SK-N-SH treated with all-trans-retinoic acid at 6 μM for 48 hours (cell line): ENCODE measurements at regions not wholly inside any gene's neighbourhood (a gene's known extent, or its start where the extent isn't known, plus 50 kb on each side); places are given as distances from the start of the nearest gene placed in this dataset.

Experiments used
- ATAC-seq: fragments of 200-7000 bp; cut with Tn5 transposase; 3 replicates; pipeline ENCODE4 v1.9.1; 2020; ENCODE audit warnings: mild to moderate bottlenecking, moderate library complexity
- ARNTL ChIP-seq: fragments of 450-650 bp; formaldehyde crosslinking; IDR thresholded peaks from 2 replicates; pipeline ENCODE4 v1.5.0; 2020; ENCODE audit warnings: low read depth, mild to moderate bottlenecking, moderate library complexity, borderline replicate concordance
- BACH2 ChIP-seq: fragments of 250-450 bp; sonication (Bioruptor Pico); IDR thresholded peaks from 2 replicates; pipeline ENCODE4 v1.9.0; 2021; ENCODE audit warnings: mild to moderate bottlenecking, borderline replicate concordance
- CREB5 ChIP-seq: fragments of 250-450 bp; sonication (Bioruptor Pico); IDR thresholded peaks from 2 replicates; pipeline ENCODE4 v1.5.1; 2020; ENCODE audit warnings: low read depth, mild to moderate bottlenecking, moderate library complexity
- CSDC2 ChIP-seq: fragments of 250-450 bp; sonication (Bioruptor Pico); IDR thresholded peaks from 2 replicates; pipeline ENCODE4 v1.5.0; 2020; ENCODE audit warnings: mild to moderate bottlenecking, moderate library complexity
- CSRNP3 ChIP-seq: fragments of 250-450 bp; sonication (Bioruptor Pico); IDR thresholded peaks from 2 replicates; pipeline ENCODE4 v1.5.1; 2021; ENCODE audit warnings: mild to moderate bottlenecking, moderate library complexity
- ESRRG ChIP-seq: fragments of 250-450 bp; sonication (Bioruptor Pico); IDR thresholded peaks from 2 replicates; pipeline ENCODE4 v1.6.1; 2021; ENCODE audit warnings: mild to moderate bottlenecking
- GLIS3 ChIP-seq: fragments of 250-450 bp; sonication (Bioruptor Pico); IDR thresholded peaks from 2 replicates; pipeline ENCODE4 v1.5.0; 2020; ENCODE audit warnings: mild to moderate bottlenecking, moderate library complexity
- ISL1 ChIP-seq: fragments of 250-450 bp; sonication (Bioruptor Pico); IDR thresholded peaks from 2 replicates; pipeline ENCODE4 v2.1.2; 2022; ENCODE audit warnings: mild to moderate bottlenecking, moderate library complexity
- PATZ1 ChIP-seq: fragments of 250-450 bp; sonication (Bioruptor Pico); IDR thresholded peaks from 2 replicates; pipeline ENCODE4 v1.8.0; 2020; ENCODE audit warnings: mild to moderate bottlenecking, moderate library complexity, borderline replicate concordance
- PPARA ChIP-seq: fragments of 250-450 bp; sonication (Bioruptor Pico); IDR thresholded peaks from 2 replicates; pipeline ENCODE4 v1.5.0; 2020; ENCODE audit warnings: mild to moderate bottlenecking, borderline replicate concordance
- RARB ChIP-seq: fragments of 250-450 bp; sonication (Bioruptor Pico); IDR thresholded peaks from 2 replicates; pipeline ENCODE4 v1.8.0; 2021; ENCODE audit warnings: mild to moderate bottlenecking, moderate library complexity
- SNAI2 ChIP-seq: fragments of 250-450 bp; sonication (Bioruptor Pico); IDR thresholded peaks from 2 replicates; pipeline ENCODE4 v1.5.0; 2020; ENCODE audit warnings: mild to moderate bottlenecking, moderate library complexity
- TCF4 ChIP-seq: fragments of 250-450 bp; sonication (Bioruptor Pico); IDR thresholded peaks from 2 replicates; pipeline ENCODE4 v1.8.0; 2021; ENCODE audit warnings: mild to moderate bottlenecking, moderate library complexity, borderline replicate concordance
- TOX ChIP-seq: fragments of 250-450 bp; sonication (Bioruptor Pico); IDR thresholded peaks from 2 replicates; pipeline ENCODE4 v1.8.0; 2021; ENCODE audit warnings: mild to moderate bottlenecking, moderate library complexity, borderline replicate concordance
- TSHZ2 ChIP-seq: fragments of 250-450 bp; sonication (Bioruptor Pico); IDR thresholded peaks from 2 replicates; pipeline ENCODE4 v1.5.0; 2020; ENCODE audit warnings: mild to moderate bottlenecking, moderate library complexity
- ZC3H10 ChIP-seq: fragments of 250-450 bp; sonication (Bioruptor Pico); IDR thresholded peaks from 2 replicates; pipeline ENCODE4 v1.5.1; 2021; ENCODE audit warnings: mild to moderate bottlenecking, moderate library complexity
- ZFP3 ChIP-seq: fragments of 250-450 bp; sonication (Bioruptor Pico); IDR thresholded peaks from 2 replicates; pipeline ENCODE4 v1.5.0; 2020; ENCODE audit warnings: mild to moderate bottlenecking, moderate library complexity
- ZNF565 ChIP-seq: fragments of 450-650 bp; formaldehyde crosslinking; conservative IDR thresholded peaks from 2 replicates; pipeline ENCODE4 v1.5.0; 2020; ENCODE audit warnings: low read depth, mild to moderate bottlenecking, moderate library complexity
- ZNF70 ChIP-seq: fragments of 450-650 bp; formaldehyde crosslinking; IDR thresholded peaks from 2 replicates; pipeline ENCODE4 v1.5.0; 2020; ENCODE audit warnings: mild to moderate bottlenecking, moderate library complexity
- ZNF8 ChIP-seq: fragments of 450-650 bp; formaldehyde crosslinking; IDR thresholded peaks from 2 replicates; pipeline ENCODE4 v1.5.0; 2020; ENCODE audit warnings: mild to moderate bottlenecking, moderate library complexity

- no peak for TF ChIP-seq PPARA
- ATAC-seq, result no peak
These were observed 808.4 kb upstream of the CITED2 start for GRCh38 chr6:140182821-140183220.

- TF ChIP-seq TCF4 (CRISPR knock-in tag), result no peak
- no peak for TF ChIP-seq ARNTL (CRISPR knock-in tag)
- no peak for TF ChIP-seq TOX (CRISPR knock-in tag)
- TF ChIP-seq ISL1 (CRISPR knock-in tag), result no peak
- no peak for TF ChIP-seq TSHZ2 (CRISPR knock-in tag)
- no peak for TF ChIP-seq CSDC2 (CRISPR knock-in tag)
- TF ChIP-seq ZNF8, result no peak
- no peak for TF ChIP-seq ZNF70
- TF ChIP-seq ZFP3, result no peak
- no peak for ATAC-seq
These were observed 807.4 kb upstream of the CITED2 start for GRCh38 chr6:140181876-140182275.

- TF ChIP-seq SNAI2, result no peak
- no peak for TF ChIP-seq CSDC2 (CRISPR knock-in tag)
- TF ChIP-seq ZC3H10 (CRISPR knock-in tag), result no peak
- TF ChIP-seq ESRRG (CRISPR knock-in tag), result no peak
- TF ChIP-seq RARB (CRISPR knock-in tag), result no peak
- TF ChIP-seq PATZ1 (CRISPR knock-in tag), result no peak
- TF ChIP-seq ZNF70, result no peak
- TF ChIP-seq ZNF565 (CRISPR knock-in tag), result no peak
- TF ChIP-seq CSRNP3, result no peak
- TF ChIP-seq ARNTL (CRISPR knock-in tag), result no peak
- no peak for TF ChIP-seq TSHZ2 (CRISPR knock-in tag)
- TF ChIP-seq ZNF8, result no peak
- TF ChIP-seq TCF4 (CRISPR knock-in tag), result no peak
- no peak for TF ChIP-seq GLIS3 (CRISPR knock-in tag)
- no peak for TF ChIP-seq BACH2 (CRISPR knock-in tag)
- no peak for TF ChIP-seq CREB5 (CRISPR knock-in tag)
- no peak for ATAC-seq
These were observed 805.9 kb upstream of the CITED2 start for GRCh38 chr6:140180306-140180705.
